Sigmoid colon (tissue), 3 donors: ENCODE measurements at regions not wholly inside any gene's neighbourhood (a gene's known extent, or its start where the extent isn't known, plus 50 kb on each side); places are given as distances from the start of the nearest gene placed in this dataset.

Experiments used
- CTCF ChIP-seq, 4 experiments: fragments of 450-650 bp in 3 of 4; fragments of 200-600 bp in 1 of 4; IDR thresholded peaks; one replicate each; pipeline ENCODE4 v1.5.1; 2016 to 2019; ENCODE audit warnings: antibody characterized with exemption in 4 of 4, mild to moderate bottlenecking in 3 of 4, moderate library complexity in 2 of 4
- POLR2A ChIP-seq, 2 donors: fragments of 450-650 bp; IDR thresholded peaks; one replicate each; pipeline ENCODE4 v1.6.1; 2016; ENCODE audit warnings: antibody characterized with exemption in 2 of 2, mild to moderate bottlenecking in 2 of 2, moderate library complexity in 2 of 2

- TF ChIP-seq CTCF (IDR thresholded peaks at IDR 0.05) = no peak
- no peak for TF ChIP-seq POLR2A (IDR thresholded peaks at IDR 0.05)
These were observed 246.7 kb downstream of the FGFR2 start for GRCh38 chr10:121351540-121351939.
